D721Med (cell line): ENCODE measurements at regions not wholly inside any gene's neighbourhood (a gene's known extent, or its start where the extent isn't known, plus 50 kb on each side); places are given as distances from the start of the nearest gene placed in this dataset.

Experiments
- DNase-seq: peaks from one replicate; pipeline ENCODE4 v3.0.0; 2011; ENCODE audit warnings: low spot score; ENCODE audit not compliant: insufficient read length
- FAIRE-seq: peaks from 2 replicates; lab custom pipeline; 2011; peaks lifted over from hg19 to GRCh38; lab: Jason Lieb, UNC
- TF ChIP-seq, protein P1 (sequence below): IDR thresholded peaks from 2 replicates; pipeline ENCODE4 v1.5.1; 2012; ENCODE audit warnings: mild to moderate bottlenecking, control low read depth; ENCODE audit not compliant: insufficient read depth; ENCODE audit errors: missing control alignments

DNA sequence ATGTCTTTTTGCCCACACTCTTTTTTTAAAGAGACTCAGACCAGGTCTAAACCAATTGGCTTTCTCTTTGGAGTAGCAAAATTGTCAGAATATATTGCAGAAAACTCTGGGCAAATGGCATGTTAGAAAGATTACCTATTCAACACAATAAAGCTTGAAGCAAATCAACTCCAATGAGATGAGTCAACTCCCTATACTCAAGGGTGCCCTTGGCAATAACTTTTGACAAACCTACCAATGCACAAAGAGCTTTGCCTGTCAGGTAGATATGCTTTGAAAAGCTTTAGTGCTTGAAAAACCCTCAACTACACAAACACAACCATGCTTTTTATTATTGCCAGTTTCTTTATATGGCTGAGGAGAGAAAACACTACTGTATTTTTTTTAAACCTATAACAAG is 137.7 kb upstream of the GRM7 start:
- FAIRE-seq (no peak), DNase-seq (no peak)
- TF ChIP-seq, protein P1, sequence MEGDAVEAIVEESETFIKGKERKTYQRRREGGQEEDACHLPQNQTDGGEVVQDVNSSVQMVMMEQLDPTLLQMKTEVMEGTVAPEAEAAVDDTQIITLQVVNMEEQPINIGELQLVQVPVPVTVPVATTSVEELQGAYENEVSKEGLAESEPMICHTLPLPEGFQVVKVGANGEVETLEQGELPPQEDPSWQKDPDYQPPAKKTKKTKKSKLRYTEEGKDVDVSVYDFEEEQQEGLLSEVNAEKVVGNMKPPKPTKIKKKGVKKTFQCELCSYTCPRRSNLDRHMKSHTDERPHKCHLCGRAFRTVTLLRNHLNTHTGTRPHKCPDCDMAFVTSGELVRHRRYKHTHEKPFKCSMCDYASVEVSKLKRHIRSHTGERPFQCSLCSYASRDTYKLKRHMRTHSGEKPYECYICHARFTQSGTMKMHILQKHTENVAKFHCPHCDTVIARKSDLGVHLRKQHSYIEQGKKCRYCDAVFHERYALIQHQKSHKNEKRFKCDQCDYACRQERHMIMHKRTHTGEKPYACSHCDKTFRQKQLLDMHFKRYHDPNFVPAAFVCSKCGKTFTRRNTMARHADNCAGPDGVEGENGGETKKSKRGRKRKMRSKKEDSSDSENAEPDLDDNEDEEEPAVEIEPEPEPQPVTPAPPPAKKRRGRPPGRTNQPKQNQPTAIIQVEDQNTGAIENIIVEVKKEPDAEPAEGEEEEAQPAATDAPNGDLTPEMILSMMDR: no peak

DNA sequence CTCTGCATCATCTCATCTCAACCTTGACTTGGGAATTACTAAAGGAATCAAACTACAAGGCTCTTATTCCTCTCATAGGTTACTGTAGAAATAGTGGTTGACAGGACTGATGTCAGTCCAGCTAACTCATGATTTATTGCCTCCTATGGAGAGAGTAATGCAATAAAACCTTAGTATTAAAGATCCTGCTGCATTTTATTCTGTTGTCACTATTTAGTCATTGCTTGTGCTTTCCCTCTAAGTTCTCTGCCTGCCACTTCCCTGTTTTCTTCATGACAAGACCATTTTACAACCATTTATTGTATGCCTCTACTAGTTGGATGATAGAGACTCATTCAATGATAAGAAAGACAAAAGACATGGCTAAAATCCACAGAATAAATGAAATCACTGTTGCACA is 134.1 kb upstream of the GRM7 start:
- TF ChIP-seq, protein P1: no peak
- no peak for DNase-seq
- FAIRE-seq: no peak

DNA sequence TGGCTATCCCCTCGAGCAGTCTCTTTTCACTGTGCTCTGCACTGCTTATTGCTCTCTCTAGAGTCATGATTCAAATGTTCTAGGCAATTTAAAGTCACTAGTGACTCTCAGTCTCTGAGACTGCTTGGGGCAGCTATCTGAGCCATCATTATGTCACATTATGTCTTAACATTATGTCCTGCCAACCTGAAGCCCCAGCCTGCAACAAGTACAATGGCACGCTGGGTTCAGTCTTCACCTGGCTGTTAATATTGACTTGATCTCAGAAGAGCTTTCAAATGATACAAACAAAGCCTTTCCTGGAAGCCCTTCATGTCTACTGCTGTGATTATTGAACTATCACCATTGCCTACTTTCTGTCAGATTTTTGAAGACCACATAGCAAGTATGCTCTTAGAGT is 128.1 kb upstream of the GRM7 start:
- TF ChIP-seq, protein P1: no peak
- DNase-seq (no peak), FAIRE-seq (no peak)

DNA sequence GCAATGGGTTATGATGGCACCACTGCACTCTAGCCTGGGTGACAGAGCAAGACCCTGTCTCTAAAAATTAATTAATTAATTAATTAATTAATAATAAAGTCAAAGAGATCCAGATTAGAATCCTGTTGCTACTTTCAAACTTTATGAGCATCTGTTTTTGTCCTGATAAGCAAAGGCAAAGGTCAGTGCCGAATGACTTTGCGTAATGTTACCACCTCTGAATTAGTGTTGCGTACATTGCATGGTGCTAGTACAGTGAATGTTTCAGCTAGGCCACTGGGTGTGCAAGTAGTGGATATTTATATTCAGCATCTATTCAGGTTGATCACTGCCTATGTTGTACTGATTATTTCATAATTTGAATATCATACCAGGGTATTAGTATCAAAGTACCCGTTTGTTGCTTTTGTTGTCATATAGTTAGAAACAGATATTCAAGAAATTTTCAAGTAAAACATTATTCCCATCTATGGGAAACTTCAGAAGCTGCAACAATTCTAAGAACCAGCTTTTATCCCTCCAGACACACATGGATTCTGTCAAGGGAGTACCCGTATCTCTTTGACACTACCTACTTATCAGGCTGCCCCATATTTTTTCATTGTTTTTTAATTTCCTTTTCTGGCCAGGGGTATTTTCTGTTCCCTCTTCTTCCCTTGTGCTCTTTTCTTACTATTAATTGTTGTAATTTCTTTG is 127.1 kb upstream of the GRM7 start:
- DNase-seq: no peak
- TF ChIP-seq, protein P1: no peak
- FAIRE-seq: no peak

DNA sequence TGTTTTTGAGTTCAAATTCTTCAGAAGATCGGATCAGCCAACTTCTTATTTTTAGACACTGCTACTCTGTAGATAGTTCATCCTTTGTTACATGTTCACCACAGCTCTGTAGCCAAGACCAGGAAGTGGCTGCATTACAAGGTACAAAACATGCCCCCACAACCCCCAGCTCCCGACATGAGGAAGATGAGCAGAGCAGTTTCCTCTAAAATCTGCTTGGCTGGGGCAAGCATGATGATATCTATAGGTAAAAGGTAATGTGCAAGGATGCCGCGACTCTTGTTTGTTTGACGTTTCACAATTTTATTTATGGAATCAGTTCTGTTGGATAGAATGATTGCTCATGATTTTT is 126.5 kb upstream of the GRM7 start:
- FAIRE-seq: no peak
- TF ChIP-seq, protein P1: no peak
- no peak for DNase-seq

DNA sequence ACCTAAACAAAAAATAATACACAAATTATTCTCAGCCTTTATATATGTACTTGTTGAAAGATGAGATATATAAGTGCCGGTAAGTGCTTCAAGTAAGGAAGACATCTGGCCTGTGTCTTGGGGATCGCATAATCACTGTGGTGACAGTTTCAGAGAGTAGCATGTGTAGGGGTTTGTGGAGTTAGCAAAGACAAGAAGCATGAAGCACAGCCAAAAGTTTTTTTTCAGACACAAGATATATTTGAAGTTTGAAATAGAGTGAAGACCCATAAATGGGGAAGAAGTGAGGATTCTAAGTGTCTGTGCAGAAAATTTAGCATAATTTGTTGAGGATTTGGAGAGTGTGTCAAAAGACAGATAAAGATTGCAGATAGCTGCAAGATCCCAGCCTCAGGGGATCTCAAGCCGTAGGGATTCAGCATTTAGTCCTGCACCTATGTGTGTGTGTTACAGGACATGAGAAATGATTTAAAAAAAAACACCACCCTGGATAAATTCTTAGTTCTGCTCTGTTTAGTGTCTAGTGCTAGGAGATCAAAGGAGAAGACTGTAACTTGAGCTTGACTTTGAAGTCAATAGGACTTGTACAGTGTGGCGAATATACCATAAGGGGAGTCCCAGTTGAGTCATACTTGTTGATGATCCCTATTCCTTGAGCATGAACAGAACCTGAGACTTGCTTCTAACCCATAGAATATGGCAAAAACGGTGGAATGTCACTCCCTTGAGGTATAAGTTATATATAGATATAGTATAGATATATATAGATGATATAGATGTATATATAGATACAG is 123.9 kb upstream of the GRM7 start:
- FAIRE-seq: no peak
- TF ChIP-seq, protein P1: no peak
- no peak for DNase-seq

DNA sequence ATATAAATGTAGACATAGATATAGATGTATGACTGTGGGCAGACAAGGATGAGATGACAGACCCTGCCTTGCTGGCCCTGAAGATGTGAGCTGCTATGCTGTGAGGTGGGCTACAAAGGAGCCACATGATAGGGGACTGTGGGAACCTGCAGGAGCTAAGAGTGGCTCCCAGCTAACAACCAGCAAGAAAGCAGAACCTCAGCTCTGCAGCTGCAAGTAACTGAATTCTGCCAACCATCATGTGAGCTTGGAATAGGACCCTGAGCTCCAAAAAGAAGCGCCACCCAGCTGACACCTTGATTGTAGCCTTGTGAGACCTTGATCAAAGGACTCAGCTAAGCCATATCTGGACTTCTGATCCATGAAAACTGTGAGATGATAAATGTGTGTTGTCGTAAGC is 123.3 kb upstream of the GRM7 start:
- no peak for DNase-seq
- TF ChIP-seq, protein P1: no peak
- FAIRE-seq: no peak
